Stimulated activated CD8-positive, alpha-beta memory T cell treated with anti-CD3 and anti-CD28 coated beads, Interleukin-15, amount 100 ng/mL, for 48 hours (primary cell): ENCODE measurements at regions not wholly inside any gene's neighbourhood (a gene's known extent, or its start where the extent isn't known, plus 50 kb on each side); places are given as distances from the start of the nearest gene placed in this dataset.

Experiments
- DNase-seq, 2 donors: peaks; one replicate each; pipeline ENCODE4 v3.0.0-alpha.2; 2020; ENCODE audit warnings: low read depth in 2 of 2

GRCh38 chr4:167290678-167291077 is 56.4 kb upstream of the SPOCK3 start:
- no peak for DNase-seq

GRCh38 chr4:167308876-167309275 is 74.6 kb upstream of the SPOCK3 start:
- DNase-seq, result no peak

- no peak for DNase-seq
These were observed 87.0 kb upstream of the SPOCK3 start for GRCh38 chr4:167321299-167321698.

- no peak for DNase-seq
These were observed 105.5 kb upstream of the SPOCK3 start for GRCh38 chr4:167339781-167340180.

GRCh38 chr4:167359711-167360110 is 125.4 kb upstream of the SPOCK3 start:
- no peak for DNase-seq

- DNase-seq, result no peak
These were observed 145.0 kb upstream of the SPOCK3 start for GRCh38 chr4:167379076-167379835.

- DNase-seq, result no peak
These were observed 146.7 kb upstream of the SPOCK3 start for GRCh38 chr4:167380964-167381363.

GRCh38 chr4:167383291-167383690 is 149.0 kb upstream of the SPOCK3 start:
- DNase-seq, result no peak

- DNase-seq, result no peak
These were observed 163.3 kb upstream of the SPOCK3 start for GRCh38 chr4:167397586-167397985.

- no peak for DNase-seq
These were observed 164.9 kb upstream of the SPOCK3 start for GRCh38 chr4:167399201-167399600.

- DNase-seq, result no peak
These were observed 171.9 kb upstream of the SPOCK3 start for GRCh38 chr4:167406181-167406580.

GRCh38 chr4:167415461-167415860 is 181.2 kb upstream of the SPOCK3 start:
- no peak for DNase-seq

- no peak for DNase-seq
These were observed 185.3 kb upstream of the SPOCK3 start for GRCh38 chr4:167419468-167420140.

GRCh38 chr4:167421201-167421600 is 186.9 kb upstream of the SPOCK3 start:
- no peak for DNase-seq

GRCh38 chr4:167424341-167425256 is 190.3 kb upstream of the SPOCK3 start:
- no peak for DNase-seq

- DNase-seq, result no peak
These were observed 193.9 kb upstream of the SPOCK3 start for GRCh38 chr4:167428156-167428555.

GRCh38 chr4:167431371-167431770 is 197.1 kb upstream of the SPOCK3 start:
- DNase-seq, result no peak

GRCh38 chr4:167435786-167436185 is 201.5 kb upstream of the SPOCK3 start:
- DNase-seq, result no peak

GRCh38 chr4:167443841-167444240 is 209.5 kb upstream of the SPOCK3 start:
- no peak for DNase-seq

GRCh38 chr4:167452922-167453430 is 218.7 kb upstream of the SPOCK3 start:
- DNase-seq, result no peak

- DNase-seq, result no peak
These were observed 222.3 kb upstream of the SPOCK3 start for GRCh38 chr4:167456619-167457018.

GRCh38 chr4:167469436-167469835 is 235.1 kb upstream of the SPOCK3 start:
- no peak for DNase-seq
